ENCODE measurements at regions not wholly inside any gene's neighbourhood (a gene's known extent, or its start where the extent isn't known, plus 50 kb on each side); places are given as distances from the start of the nearest gene placed in this dataset.

- no peak for DNase-seq (ENCODE audit: low read depth in 2 of 2)
Measured at GRCh38 chr16:65224994-65225393, 103.1 kb upstream of the CDH11 start.

GRCh38 chr16:65224471-65224870 lies 102.6 kb upstream of the CDH11 start:
- no peak for DNase-seq (ENCODE audit: low read depth in 2 of 2)

GRCh38 chr16:65223335-65223734 lies 101.5 kb upstream of the CDH11 start:
- no peak for DNase-seq (ENCODE audit: low read depth in 2 of 2)

GRCh38 chr16:65222536-65222935 lies 100.7 kb upstream of the CDH11 start:
- DNase-seq (ENCODE audit: low read depth in 2 of 2): no peak

- no peak for DNase-seq (ENCODE audit: low read depth in 2 of 2)
Measured at GRCh38 chr16:65222049-65222448, 100.2 kb upstream of the CDH11 start.

- no peak for DNase-seq (ENCODE audit: low read depth in 2 of 2)
Measured at GRCh38 chr16:65219786-65220185, 97.9 kb upstream of the CDH11 start.

GRCh38 chr16:65218348-65218747 lies 96.5 kb upstream of the CDH11 start:
- DNase-seq (ENCODE audit: low read depth in 2 of 2): no peak

- no peak for DNase-seq (ENCODE audit: low read depth in 2 of 2)
Measured at GRCh38 chr16:65213866-65214595, 92.2 kb upstream of the CDH11 start.

- DNase-seq (ENCODE audit: low read depth in 2 of 2): no peak
Measured at GRCh38 chr16:65212791-65213190, 90.9 kb upstream of the CDH11 start.

- no peak for DNase-seq (ENCODE audit: low read depth in 2 of 2)
Measured at GRCh38 chr16:65212240-65212639, 90.4 kb upstream of the CDH11 start.

GRCh38 chr16:65202461-65202860 lies 80.6 kb upstream of the CDH11 start:
- DNase-seq (ENCODE audit: low read depth in 2 of 2): no peak

- DNase-seq (ENCODE audit: low read depth in 2 of 2): no peak
Measured at GRCh38 chr16:65201511-65201910, 79.6 kb upstream of the CDH11 start.

GRCh38 chr16:65200857-65201256 lies 79.0 kb upstream of the CDH11 start:
- no peak for DNase-seq (ENCODE audit: low read depth in 2 of 2)

- DNase-seq (ENCODE audit: low read depth in 2 of 2): no peak
Measured at GRCh38 chr16:65200156-65200773, 78.4 kb upstream of the CDH11 start.

GRCh38 chr16:65196420-65197075 lies 74.7 kb upstream of the CDH11 start:
- DNase-seq (ENCODE audit: low read depth in 2 of 2): no peak

- DNase-seq (ENCODE audit: low read depth in 2 of 2): no peak
Measured at GRCh38 chr16:65195998-65196397, 74.1 kb upstream of the CDH11 start.

- DNase-seq (ENCODE audit: low read depth in 2 of 2): no peak
Measured at GRCh38 chr16:65185241-65185778, 63.4 kb upstream of the CDH11 start.

- no peak for DNase-seq (ENCODE audit: low read depth in 2 of 2)
Measured at GRCh38 chr16:65181071-65181561, 59.3 kb upstream of the CDH11 start.

GRCh38 chr16:65178151-65178550 lies 56.3 kb upstream of the CDH11 start:
- no peak for DNase-seq (ENCODE audit: low read depth in 2 of 2)

GRCh38 chr16:65176603-65177002 lies 54.7 kb upstream of the CDH11 start:
- no peak for DNase-seq (ENCODE audit: low read depth in 2 of 2)

- DNase-seq (ENCODE audit: low read depth in 2 of 2): no peak
Measured at GRCh38 chr16:65172356-65172755, 50.5 kb upstream of the CDH11 start.

Measured in activated CD4-positive, alpha-beta T cell treated with anti-CD3 and anti-CD28 coated beads for 24 hours (primary cell).